Transverse colon (tissue), 4 donors: ENCODE measurements at regions not wholly inside any gene's neighbourhood (a gene's known extent, or its start where the extent isn't known, plus 50 kb on each side); places are given as distances from the start of the nearest gene placed in this dataset.

Experiments used
- DNase-seq: peaks from one replicate; pipeline ENCODE4 v3.0.0-alpha.2; 2019
- H3K27ac ChIP-seq, 4 donors: fragments of 200-600 bp; sonication (generic); 2 replicates each; pipeline ENCODE4 v1.5.1; 2016 to 2018; ENCODE audit warnings: inconsistent platforms in 4 of 4
- H3K27me3 ChIP-seq: fragments of 200-600 bp; sonication (generic); 2 replicates; pipeline ENCODE4 v1.5.1; 2017; ENCODE audit warnings: inconsistent platforms
- H3K36me3 ChIP-seq, 4 donors: fragments of 200-600 bp; sonication (generic); 2 replicates each; pipeline ENCODE4 v1.5.1; 2017 to 2019; ENCODE audit warnings: inconsistent platforms in 4 of 4
- H3K4me1 ChIP-seq, 4 donors: fragments of 200-600 bp; sonication (generic); 2 replicates each; pipeline ENCODE4 v1.5.1; 2017 to 2020; ENCODE audit warnings: inconsistent platforms in 4 of 4
- H3K4me3 ChIP-seq, 4 donors: fragments of 200-600 bp; sonication (generic); 1 replicate in 1 of 4; 2 replicates in 3 of 4; pipeline versions ENCODE4 v1.5.1 to v1.6.1; 2017 to 2019; ENCODE audit warnings: inconsistent platforms in 4 of 4
- H3K9me3 ChIP-seq, 2 donors: fragments of 200-600 bp; sonication (generic); 2 replicates each; pipeline ENCODE4 v1.5.1; 2017 to 2019; ENCODE audit warnings: inconsistent platforms in 2 of 2
- EP300 ChIP-seq: sonication (generic); formaldehyde crosslinking; IDR thresholded peaks from one replicate; pipeline ENCODE4 v1.6.1; 2017; ENCODE audit warnings: antibody characterized with exemption, low read depth
- POLR2A ChIP-seq: fragments of 450-650 bp; IDR thresholded peaks from one replicate; pipeline ENCODE4 v1.6.1; 2016; ENCODE audit warnings: antibody characterized with exemption, mild to moderate bottlenecking, moderate library complexity
- POLR2AphosphoS5 ChIP-seq, 3 donors: sonication (generic); formaldehyde crosslinking; IDR thresholded peaks; one replicate each; pipeline ENCODE4 v1.6.1; 2016; ENCODE audit warnings: antibody characterized with exemption in 3 of 3
- WGBS, 2 donors: methylation state at CpG; one replicate each; pipeline ENCODE4 v1.1.5; 2018; ENCODE audit warnings: low coverage in 1 of 2; 5-methylcytosine and 5-hydroxymethylcytosine counted together
- in situ Hi-C, 4 donors: fragments of 200-750 bp; cut with MboI; loops; one replicate each; pipeline versions ENCODE4 v1.15.0 to v1.15.1; 2017; ENCODE audit warnings: low sequenced_read_pairs in 3 of 4, low pct_ligation_motif_present in 1 of 4, low pct_unique_long_range_greater_than_20kb in 1 of 4
- intact Hi-C: fragments of 100-400 bp; cut with DNase I; formaldehyde crosslinking; loops from one replicate; pipeline ENCODE4 v1.15.1; 2023; ENCODE audit warnings: low total_unique reads
- TF ChIP-seq, protein P1 (sequence below), 5 experiments: fragments of 200-600 bp in 3 of 5; fragments of 450-650 bp in 2 of 5; sonication (generic) in 3 of 5; IDR thresholded peaks; 1 replicate in 2 of 5; 2 replicates in 3 of 5; pipeline ENCODE4 v1.5.1; 2016 to 2017; ENCODE audit warnings: antibody characterized with exemption in 5 of 5, inconsistent platforms in 3 of 5, mild to moderate bottlenecking in 2 of 5, moderate library complexity in 1 of 5

DNA sequence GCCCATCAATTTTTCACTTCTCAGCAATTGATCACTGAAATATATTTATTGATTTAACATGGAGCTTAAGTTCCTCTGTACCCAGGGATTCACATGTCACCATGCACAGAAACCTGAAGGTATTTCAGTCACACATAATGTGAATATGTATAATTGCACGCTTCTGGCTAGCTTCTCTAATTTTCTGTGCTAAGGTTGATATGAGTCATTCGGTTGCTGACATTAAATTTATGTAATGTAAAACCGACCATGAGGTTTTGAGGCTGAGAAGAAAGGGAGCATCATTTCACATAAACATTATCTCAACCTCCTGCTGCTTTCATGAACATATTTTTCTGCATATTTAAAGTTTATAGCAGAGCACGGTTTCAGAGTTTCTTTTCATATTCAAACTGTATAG lies 381.0 kb upstream of the TPK1 start:
- Histone ChIP-seq H3K27ac (no peak overlapping the region), H3K36me3 (no peaks in the 10 kb centered on the region), H3K9me3 (peaks cover 0 to 6% of the 10 kb centered on the region in 2 donors), H3K4me3 (no peak overlapping the region), H3K4me1 (no peaks in the 10 kb centered on the region), H3K27me3 (no peaks in the 10 kb centered on the region)
- DNase-seq, result no peak
- 72 to 77% methylated on average over 3 to 4 of the region's 4 CpGs for WGBS, 2 donors
- intact Hi-C loops, result no loop called here
- TF ChIP-seq EP300, result no peak
- TF ChIP-seq POLR2AphosphoS5 (IDR thresholded peaks at IDR 0.05), result no peak
- no peak for TF ChIP-seq POLR2A
- TF ChIP-seq, protein P1, sequence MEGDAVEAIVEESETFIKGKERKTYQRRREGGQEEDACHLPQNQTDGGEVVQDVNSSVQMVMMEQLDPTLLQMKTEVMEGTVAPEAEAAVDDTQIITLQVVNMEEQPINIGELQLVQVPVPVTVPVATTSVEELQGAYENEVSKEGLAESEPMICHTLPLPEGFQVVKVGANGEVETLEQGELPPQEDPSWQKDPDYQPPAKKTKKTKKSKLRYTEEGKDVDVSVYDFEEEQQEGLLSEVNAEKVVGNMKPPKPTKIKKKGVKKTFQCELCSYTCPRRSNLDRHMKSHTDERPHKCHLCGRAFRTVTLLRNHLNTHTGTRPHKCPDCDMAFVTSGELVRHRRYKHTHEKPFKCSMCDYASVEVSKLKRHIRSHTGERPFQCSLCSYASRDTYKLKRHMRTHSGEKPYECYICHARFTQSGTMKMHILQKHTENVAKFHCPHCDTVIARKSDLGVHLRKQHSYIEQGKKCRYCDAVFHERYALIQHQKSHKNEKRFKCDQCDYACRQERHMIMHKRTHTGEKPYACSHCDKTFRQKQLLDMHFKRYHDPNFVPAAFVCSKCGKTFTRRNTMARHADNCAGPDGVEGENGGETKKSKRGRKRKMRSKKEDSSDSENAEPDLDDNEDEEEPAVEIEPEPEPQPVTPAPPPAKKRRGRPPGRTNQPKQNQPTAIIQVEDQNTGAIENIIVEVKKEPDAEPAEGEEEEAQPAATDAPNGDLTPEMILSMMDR (IDR thresholded peaks at IDR 0.05), result no peak
- in situ Hi-C loops, result no loop called here

DNA sequence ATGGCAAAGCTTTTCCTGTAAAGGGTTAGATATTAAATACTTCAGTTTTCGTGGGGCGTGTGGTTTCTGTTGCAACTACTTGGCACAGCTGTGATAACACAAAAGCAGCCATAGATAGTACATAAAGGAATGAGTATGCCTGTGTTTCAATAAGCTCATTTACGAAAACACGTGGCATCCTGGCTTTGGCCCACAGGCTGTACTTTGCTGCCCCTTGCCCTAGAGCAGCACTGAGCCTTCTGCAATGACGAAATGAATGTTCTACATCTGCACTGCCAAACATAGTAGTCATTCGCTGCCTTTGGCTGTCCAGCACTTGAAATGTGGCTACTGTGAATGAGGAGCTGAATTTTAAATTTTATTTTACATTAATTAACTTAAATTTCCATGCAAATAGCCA lies 376.2 kb upstream of the TPK1 start:
- intact Hi-C loops, result no loop called here
- in situ Hi-C loops, result no loop called here
- Histone ChIP-seq H3K4me1 (no peaks in the 10 kb centered on the region), H3K36me3 (no peaks in the 10 kb centered on the region), H3K9me3 (peaks cover 0 to 6% of the 10 kb centered on the region in 2 donors), H3K4me3 (no peak overlapping the region), H3K27me3 (no peaks in the 10 kb centered on the region), H3K27ac (no peak overlapping the region)
- DNase-seq, result no peak
- TF ChIP-seq POLR2AphosphoS5 (IDR thresholded peaks at IDR 0.05) (no peak), POLR2A (no peak), EP300 (no peak)
- TF ChIP-seq, protein P1 (IDR thresholded peaks at IDR 0.05), result no peak
- 47 to 67% methylated on average over 4 to 6 of the region's 6 CpGs for WGBS, 2 donors

DNA sequence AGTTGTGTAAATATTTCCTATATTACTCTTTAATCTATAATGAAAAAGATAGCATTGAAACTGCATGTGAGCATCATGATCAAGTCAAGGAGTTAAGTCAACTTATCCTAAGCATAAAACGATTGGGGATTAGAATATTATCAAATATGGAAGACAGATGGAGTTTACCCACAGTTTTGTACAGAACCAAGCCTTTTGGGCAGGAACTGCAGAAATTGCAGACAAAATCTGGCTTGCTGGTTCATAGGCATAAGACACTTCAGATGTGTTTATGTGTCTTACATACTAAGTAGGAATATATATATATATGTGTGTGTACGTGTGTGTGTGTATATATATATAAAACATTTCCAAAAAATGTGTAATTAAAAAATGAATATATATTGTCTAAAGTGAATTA lies 375.4 kb upstream of the TPK1 start:
- WGBS, 2 donors, result 52 to 62% methylated on average over 2 of the region's 2 CpGs
- Histone ChIP-seq H3K9me3 (peaks cover 0 to 6% of the 10 kb centered on the region in 2 donors), H3K4me3 (no peak overlapping the region), H3K36me3 (no peaks in the 10 kb centered on the region), H3K27ac (no peak overlapping the region), H3K27me3 (no peaks in the 10 kb centered on the region), H3K4me1 (no peaks in the 10 kb centered on the region)
- no peak for DNase-seq
- intact Hi-C loops, result no loop called here
- TF ChIP-seq POLR2AphosphoS5 (IDR thresholded peaks at IDR 0.05), result no peak
- in situ Hi-C loops, result no loop called here

DNA sequence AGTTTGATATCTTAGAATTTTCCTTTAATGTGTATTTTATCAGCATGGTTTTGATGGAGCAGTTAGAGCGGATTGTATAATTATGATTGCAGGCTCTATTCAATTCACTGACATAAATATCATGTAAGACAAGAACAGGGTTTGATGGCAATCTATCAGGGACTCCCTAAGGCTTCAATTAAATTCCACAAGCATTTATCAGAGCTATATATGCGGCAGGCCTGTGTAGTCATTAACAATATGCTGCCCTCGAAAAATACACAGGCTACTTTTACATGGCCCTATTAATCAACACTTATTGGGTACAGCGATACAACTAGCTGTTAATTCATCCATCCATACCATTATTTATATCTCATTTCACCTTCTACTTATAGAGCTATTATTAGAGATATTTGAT lies 358.1 kb upstream of the TPK1 start:
- intact Hi-C loops, result no loop called here
- WGBS, 2 donors, result 43 to 85% methylated on average over 1 to 4 of the region's 4 CpGs
- in situ Hi-C loops, result no loop called here
- H3K36me3 ChIP-seq, result no peaks in the 10 kb centered on the region
- no peaks in the 10 kb centered on the region for H3K27me3 ChIP-seq
- no peaks in the 10 kb centered on the region for H3K4me1 ChIP-seq
- no peaks in the 10 kb centered on the region for H3K9me3 ChIP-seq
- TF ChIP-seq POLR2A, result no peak
- TF ChIP-seq POLR2AphosphoS5 (IDR thresholded peaks at IDR 0.05), result no peak
- no peak for TF ChIP-seq EP300
- no peak overlapping the region for H3K27ac ChIP-seq
- DNase-seq, result no peak
- no peak overlapping the region for H3K4me3 ChIP-seq

DNA sequence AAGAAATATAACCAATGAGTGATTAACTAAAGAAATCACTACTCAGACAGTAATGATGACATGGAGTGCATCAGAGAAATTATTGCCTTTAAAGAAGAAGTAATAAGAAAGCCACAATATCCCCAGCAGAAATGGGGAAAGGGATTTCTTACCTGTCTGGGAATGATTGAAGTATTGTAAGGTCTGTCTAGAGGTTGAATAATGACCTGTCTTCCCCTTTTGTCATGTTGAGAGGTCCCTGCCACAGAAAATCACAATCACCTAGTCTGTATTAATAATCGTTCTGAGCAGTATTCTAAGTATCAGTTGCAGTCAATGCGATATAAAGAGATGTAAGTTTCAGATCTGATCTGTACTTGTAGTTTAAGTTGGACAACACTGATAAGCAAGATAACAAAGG lies 349.1 kb upstream of the TPK1 start:
- Histone ChIP-seq H3K9me3 (no peaks in the 10 kb centered on the region), H3K4me1 (no peaks in the 10 kb centered on the region), H3K27me3 (no peaks in the 10 kb centered on the region), H3K36me3 (no peaks in the 10 kb centered on the region), H3K27ac (no peak overlapping the region), H3K4me3 (no peak overlapping the region)
- 60 to 85% methylated on average over 2 of the region's 2 CpGs for whole genome bisulfite sequencing, 2 donors
- no peak for TF ChIP-seq POLR2AphosphoS5 (IDR thresholded peaks at IDR 0.05)
- TF ChIP-seq, protein P1 (IDR thresholded peaks at IDR 0.05), result no peak
- no peak for TF ChIP-seq EP300
- TF ChIP-seq POLR2A, result no peak
- in situ Hi-C loops, result no loop called here
- DNase-seq, result no peak
- intact Hi-C loops, result no loop called here
